Hepatocyte (in vitro differentiated cells): ENCODE measurements at regions not wholly inside any gene's neighbourhood (a gene's known extent, or its start where the extent isn't known, plus 50 kb on each side); places are given as distances from the start of the nearest gene placed in this dataset.

Experiments
- EZH2phosphoT487 ChIP-seq: fragments of 200-600 bp; sonication (generic); IDR thresholded peaks from one replicate; pipeline ENCODE4 v1.6.1; 2018; ENCODE audit warnings: antibody characterized with exemption, mild to moderate bottlenecking, low read depth, moderate library complexity; ENCODE audit not compliant: unreplicated experiment, severe bottlenecking
- TF ChIP-seq, protein P1 (sequence below): fragments of 200-600 bp; sonication (generic); IDR thresholded peaks from 2 replicates; pipeline ENCODE4 v1.5.1; 2016; ENCODE audit warnings: antibody characterized with exemption, mild to moderate bottlenecking; ENCODE audit not compliant: poor library complexity

DNA sequence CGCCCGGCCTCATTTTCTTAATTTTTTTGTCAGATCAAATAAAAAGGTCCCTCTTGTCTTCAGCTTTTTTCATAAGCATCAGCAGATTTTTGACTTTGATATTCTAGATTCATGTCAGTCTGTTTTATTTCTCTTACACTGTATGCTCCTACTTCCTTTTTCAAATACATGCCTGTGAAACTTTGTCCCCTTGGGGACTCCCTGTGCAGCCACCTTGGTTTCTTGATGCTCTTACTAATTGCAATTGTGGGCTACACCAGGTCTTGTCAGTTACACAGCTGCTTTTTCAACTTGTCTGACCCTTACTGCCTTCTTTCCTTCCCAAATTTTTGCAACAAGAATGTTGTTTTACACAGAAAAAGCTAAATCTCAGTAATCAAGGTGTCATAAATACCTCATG is 238.2 kb upstream of the KCNN2 start:
- TF ChIP-seq, protein P1, sequence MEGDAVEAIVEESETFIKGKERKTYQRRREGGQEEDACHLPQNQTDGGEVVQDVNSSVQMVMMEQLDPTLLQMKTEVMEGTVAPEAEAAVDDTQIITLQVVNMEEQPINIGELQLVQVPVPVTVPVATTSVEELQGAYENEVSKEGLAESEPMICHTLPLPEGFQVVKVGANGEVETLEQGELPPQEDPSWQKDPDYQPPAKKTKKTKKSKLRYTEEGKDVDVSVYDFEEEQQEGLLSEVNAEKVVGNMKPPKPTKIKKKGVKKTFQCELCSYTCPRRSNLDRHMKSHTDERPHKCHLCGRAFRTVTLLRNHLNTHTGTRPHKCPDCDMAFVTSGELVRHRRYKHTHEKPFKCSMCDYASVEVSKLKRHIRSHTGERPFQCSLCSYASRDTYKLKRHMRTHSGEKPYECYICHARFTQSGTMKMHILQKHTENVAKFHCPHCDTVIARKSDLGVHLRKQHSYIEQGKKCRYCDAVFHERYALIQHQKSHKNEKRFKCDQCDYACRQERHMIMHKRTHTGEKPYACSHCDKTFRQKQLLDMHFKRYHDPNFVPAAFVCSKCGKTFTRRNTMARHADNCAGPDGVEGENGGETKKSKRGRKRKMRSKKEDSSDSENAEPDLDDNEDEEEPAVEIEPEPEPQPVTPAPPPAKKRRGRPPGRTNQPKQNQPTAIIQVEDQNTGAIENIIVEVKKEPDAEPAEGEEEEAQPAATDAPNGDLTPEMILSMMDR, result no peak
- no peak for TF ChIP-seq EZH2phosphoT487
